NAMALWA (cell line): ENCODE measurements at regions not wholly inside any gene's neighbourhood (a gene's known extent, or its start where the extent isn't known, plus 50 kb on each side); places are given as distances from the start of the nearest gene placed in this dataset.

Source experiments
- DNase-seq: peaks from one replicate; pipeline ENCODE4 v3.0.0-alpha.2; 2015; ENCODE audit warnings: low spot score

- DNase-seq: no peak
Observed at GRCh38 chr15:52872036-52872818, 82.1 kb upstream of the ONECUT1 start.

- no peak for DNase-seq
Observed at GRCh38 chr15:52870015-52870414, 79.9 kb upstream of the ONECUT1 start.

- no peak for DNase-seq
Observed at GRCh38 chr15:52866698-52867097, 76.6 kb upstream of the ONECUT1 start.

GRCh38 chr15:52862677-52863076 lies 72.5 kb upstream of the ONECUT1 start:
- no peak for DNase-seq

- DNase-seq: no peak
Observed at GRCh38 chr15:52858782-52859176, 68.6 kb upstream of the ONECUT1 start.

GRCh38 chr15:52857937-52858781 lies 68.0 kb upstream of the ONECUT1 start:
- no peak for DNase-seq

GRCh38 chr15:52857471-52857870 lies 67.3 kb upstream of the ONECUT1 start:
- no peak for DNase-seq

- DNase-seq: no peak
Observed at GRCh38 chr15:52856286-52856685, 66.2 kb upstream of the ONECUT1 start.

- no peak for DNase-seq
Observed at GRCh38 chr15:52855157-52855556, 65.0 kb upstream of the ONECUT1 start.

GRCh38 chr15:52844823-52845222 lies 54.7 kb upstream of the ONECUT1 start:
- no peak for DNase-seq
